Gastrocnemius medialis (tissue), 4 donors: ENCODE measurements at regions not wholly inside any gene's neighbourhood (a gene's known extent, or its start where the extent isn't known, plus 50 kb on each side); places are given as distances from the start of the nearest gene placed in this dataset.

Source experiments
- ATAC-seq, 2 donors: fragments of 150-250 bp; one replicate each; pipeline ENCODE4 v1.9.1; 2016
- DNase-seq, 2 donors: peaks; one replicate each; pipeline ENCODE4 v3.0.0-alpha.2; 2019
- H3K27ac ChIP-seq, 4 donors: fragments of 200-600 bp; sonication (generic); 1 replicate in 1 of 4; 2 replicates in 3 of 4; pipeline ENCODE4 v1.5.1; 2016 to 2018; ENCODE audit warnings: mild to moderate bottlenecking in 2 of 4, moderate library complexity in 1 of 4
- H3K27me3 ChIP-seq, 3 donors: fragments of 200-600 bp; sonication (generic) in 2 of 3; 1 replicate in 1 of 3; 2 replicates in 2 of 3; pipeline versions ENCODE4 v1.5.1 to v1.6.0; 2016 to 2019; ENCODE audit warnings: mild to moderate bottlenecking in 1 of 3, moderate library complexity in 1 of 3
- H3K36me3 ChIP-seq, 2 donors: fragments of 200-600 bp; sonication (generic) in 1 of 2; one replicate each; pipeline ENCODE4 v1.5.1; 2017 to 2018
- H3K4me1 ChIP-seq, 2 donors: fragments of 200-600 bp; sonication (generic) in 1 of 2; one replicate each; pipeline ENCODE4 v1.5.1; 2016 to 2017; ENCODE audit warnings: mild to moderate bottlenecking in 2 of 2
- H3K4me3 ChIP-seq, 4 donors: fragments of 200-600 bp; sonication (generic) in 3 of 4; 1 replicate in 1 of 4; 2 replicates in 3 of 4; pipeline ENCODE4 v1.5.1; 2016 to 2019; ENCODE audit warnings: mild to moderate bottlenecking in 2 of 4
- H3K9me3 ChIP-seq, 3 donors: fragments of 200-600 bp; sonication (generic) in 2 of 3; 1 replicate in 1 of 3; 2 replicates in 2 of 3; pipeline ENCODE4 v1.5.1; 2016 to 2019
- CTCF ChIP-seq, 5 experiments: fragments of 450-650 bp in 3 of 5; fragments of 200-600 bp in 2 of 5; sonication (generic) in 2 of 5; IDR thresholded peaks in 4 of 5; conservative IDR thresholded peaks in 1 of 5; 1 replicate in 4 of 5; 2 replicates in 1 of 5; pipeline ENCODE4 v1.5.1; 2016 to 2019; ENCODE audit warnings: antibody characterized with exemption in 5 of 5, mild to moderate bottlenecking in 3 of 5, moderate library complexity in 3 of 5
- POLR2A ChIP-seq, 2 donors: fragments of 450-650 bp; IDR thresholded peaks; one replicate each; pipeline ENCODE4 v1.6.1; 2017; ENCODE audit warnings: antibody characterized with exemption in 2 of 2, mild to moderate bottlenecking in 2 of 2, moderate library complexity in 2 of 2
- in situ Hi-C, 4 donors: fragments of 200-750 bp; cut with MboI; loops; one replicate each; pipeline versions ENCODE4 v1.15.0 to v1.8.0; 2017; ENCODE audit warnings: low sequenced_read_pairs in 4 of 4
- intact Hi-C: fragments of 100-400 bp; cut with DNase I; formaldehyde crosslinking; loops from one replicate; pipeline ENCODE4 v1.15.1; 2023; ENCODE audit warnings: low total_unique reads

- TF ChIP-seq CTCF (IDR thresholded peaks at IDR 0.05 in 4 of 5, conservative IDR thresholded peaks at IDR 0.05 in 1 of 5) (no peak), POLR2A (IDR thresholded peaks at IDR 0.05) (no peak)
- Histone ChIP-seq H3K27ac (no peak overlapping the region), H3K36me3 (no peaks in the 10 kb centered on the region), H3K27me3 (no peaks in the 10 kb centered on the region), H3K4me3 (no peak overlapping the region), H3K9me3 (no peaks in the 10 kb centered on the region), H3K4me1 (no peaks in the 10 kb centered on the region)
- DNase-seq (no peak), ATAC-seq (no peak)
- intact Hi-C loops (no loop called here), in situ Hi-C loops (no loop called here)
Measured at GRCh38 chr10:65719790-65720189, 1206.0 kb upstream of the LRRTM3 start.

- in situ Hi-C loops = no loop called here
- Histone ChIP-seq H3K36me3 (no peaks in the 10 kb centered on the region), H3K4me3 (peak overlapping the region in 1 of 4 donors; percentile 5), H3K4me1 (no peaks in the 10 kb centered on the region), H3K27me3 (no peaks in the 10 kb centered on the region), H3K27ac (no peak overlapping the region), H3K9me3 (no peaks in the 10 kb centered on the region)
- intact Hi-C loops = no loop called here
- TF ChIP-seq CTCF (IDR thresholded peaks at IDR 0.05 in 4 of 5, conservative IDR thresholded peaks at IDR 0.05 in 1 of 5) (no peak), POLR2A (IDR thresholded peaks at IDR 0.05) (no peak)
- no peak for ATAC-seq
- no peak for DNase-seq
Measured at GRCh38 chr10:65720901-65721300, 1204.9 kb upstream of the LRRTM3 start.

- no peaks in the 10 kb centered on the region for H3K4me1 ChIP-seq
- in situ Hi-C loops (no loop called here), intact Hi-C loops (no loop called here)
- no peak overlapping the region for H3K27ac ChIP-seq
- no peak for DNase-seq
- TF ChIP-seq POLR2A (IDR thresholded peaks at IDR 0.05) (no peak), CTCF (IDR thresholded peaks at IDR 0.05 in 4 of 5, conservative IDR thresholded peaks at IDR 0.05 in 1 of 5) (no peak)
- H3K4me3 ChIP-seq = no peak overlapping the region
- no peaks in the 10 kb centered on the region for H3K9me3 ChIP-seq
- H3K27me3 ChIP-seq = no peaks in the 10 kb centered on the region
- no peak for ATAC-seq
- H3K36me3 ChIP-seq = no peaks in the 10 kb centered on the region
Measured at GRCh38 chr10:65723525-65723924, 1202.3 kb upstream of the LRRTM3 start.

- Histone ChIP-seq H3K4me1 (no peaks in the 10 kb centered on the region), H3K27me3 (no peaks in the 10 kb centered on the region), H3K36me3 (no peaks in the 10 kb centered on the region), H3K27ac (no peak overlapping the region), H3K4me3 (no peak overlapping the region), H3K9me3 (no peaks in the 10 kb centered on the region)
- in situ Hi-C loops = no loop called here
- intact Hi-C loops = no loop called here
- DNase-seq (no peak), ATAC-seq (no peak)
- no peak for TF ChIP-seq POLR2A (IDR thresholded peaks at IDR 0.05)
- TF ChIP-seq CTCF (IDR thresholded peaks at IDR 0.05 in 4 of 5, conservative IDR thresholded peaks at IDR 0.05 in 1 of 5) = no peak
Measured at GRCh38 chr10:65735382-65735781, 1190.5 kb upstream of the LRRTM3 start.

GRCh38 chr10:65742906-65743305, 1182.9 kb upstream of the LRRTM3 start:
- intact Hi-C loops = no loop called here

More at GRCh38 chr10:65742906-65743305, 1182.9 kb upstream of the LRRTM3 start:
- Histone ChIP-seq H3K9me3 (no peaks in the 10 kb centered on the region), H3K36me3 (no peaks in the 10 kb centered on the region), H3K4me3 (no peak overlapping the region), H3K4me1 (no peaks in the 10 kb centered on the region), H3K27ac (no peak overlapping the region), H3K27me3 (no peaks in the 10 kb centered on the region)
- DNase-seq (no peak), ATAC-seq (no peak)
- in situ Hi-C loops = no loop called here
- TF ChIP-seq POLR2A (IDR thresholded peaks at IDR 0.05) (no peak), CTCF (IDR thresholded peaks at IDR 0.05 in 4 of 5, conservative IDR thresholded peaks at IDR 0.05 in 1 of 5) (no peak)
